MM.1S (cell line): ENCODE measurements at regions not wholly inside any gene's neighbourhood (a gene's known extent, or its start where the extent isn't known, plus 50 kb on each side); places are given as distances from the start of the nearest gene placed in this dataset.

ENCODE experiments used
- EZH2 ChIP-seq: fragments of 300-600 bp; sonication (generic); optimal IDR thresholded peaks from 2 replicates; pipeline ENCODE3; 2017; ENCODE audit warnings: low read depth, mild to moderate bottlenecking, antibody characterized with exemption, low read length, mixed read lengths
- TF ChIP-seq, protein P1 (sequence below): fragments of 300-600 bp; sonication (generic); IDR thresholded peaks from 2 replicates; pipeline ENCODE4 v1.5.1; 2016; ENCODE audit warnings: antibody characterized with exemption, low read length, mixed read lengths

DNA sequence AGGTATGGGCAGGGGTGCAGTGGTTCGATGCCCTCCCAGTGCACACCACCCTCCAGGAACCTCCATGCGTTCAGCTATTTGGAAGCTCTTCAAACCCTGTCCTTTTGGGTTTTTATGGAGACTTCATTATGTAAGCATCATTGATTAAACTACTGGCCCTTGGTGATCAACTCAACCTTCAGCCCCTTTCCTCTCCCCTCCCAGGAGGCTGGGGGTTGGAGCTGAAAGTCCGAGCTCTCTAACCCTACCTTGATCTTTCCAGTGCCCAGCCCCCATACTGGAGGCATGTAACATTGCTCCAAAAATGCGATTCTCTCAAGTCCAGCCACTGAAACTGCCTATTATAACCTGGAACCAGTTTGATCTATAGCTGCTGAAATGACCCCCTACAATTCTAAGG, 188.1 kb downstream of the IPO8 start:
- TF ChIP-seq, protein P1, sequence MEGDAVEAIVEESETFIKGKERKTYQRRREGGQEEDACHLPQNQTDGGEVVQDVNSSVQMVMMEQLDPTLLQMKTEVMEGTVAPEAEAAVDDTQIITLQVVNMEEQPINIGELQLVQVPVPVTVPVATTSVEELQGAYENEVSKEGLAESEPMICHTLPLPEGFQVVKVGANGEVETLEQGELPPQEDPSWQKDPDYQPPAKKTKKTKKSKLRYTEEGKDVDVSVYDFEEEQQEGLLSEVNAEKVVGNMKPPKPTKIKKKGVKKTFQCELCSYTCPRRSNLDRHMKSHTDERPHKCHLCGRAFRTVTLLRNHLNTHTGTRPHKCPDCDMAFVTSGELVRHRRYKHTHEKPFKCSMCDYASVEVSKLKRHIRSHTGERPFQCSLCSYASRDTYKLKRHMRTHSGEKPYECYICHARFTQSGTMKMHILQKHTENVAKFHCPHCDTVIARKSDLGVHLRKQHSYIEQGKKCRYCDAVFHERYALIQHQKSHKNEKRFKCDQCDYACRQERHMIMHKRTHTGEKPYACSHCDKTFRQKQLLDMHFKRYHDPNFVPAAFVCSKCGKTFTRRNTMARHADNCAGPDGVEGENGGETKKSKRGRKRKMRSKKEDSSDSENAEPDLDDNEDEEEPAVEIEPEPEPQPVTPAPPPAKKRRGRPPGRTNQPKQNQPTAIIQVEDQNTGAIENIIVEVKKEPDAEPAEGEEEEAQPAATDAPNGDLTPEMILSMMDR = no peak
- no peak for TF ChIP-seq EZH2
